ENCODE measurements at regions not wholly inside any gene's neighbourhood (a gene's known extent, or its start where the extent isn't known, plus 50 kb on each side); places are given as distances from the start of the nearest gene placed in this dataset.

GRCh38 chr4:104795264-104795939 lies 300.7 kb upstream of the CXXC4 start:
- TF ChIP-seq, protein P1, sequence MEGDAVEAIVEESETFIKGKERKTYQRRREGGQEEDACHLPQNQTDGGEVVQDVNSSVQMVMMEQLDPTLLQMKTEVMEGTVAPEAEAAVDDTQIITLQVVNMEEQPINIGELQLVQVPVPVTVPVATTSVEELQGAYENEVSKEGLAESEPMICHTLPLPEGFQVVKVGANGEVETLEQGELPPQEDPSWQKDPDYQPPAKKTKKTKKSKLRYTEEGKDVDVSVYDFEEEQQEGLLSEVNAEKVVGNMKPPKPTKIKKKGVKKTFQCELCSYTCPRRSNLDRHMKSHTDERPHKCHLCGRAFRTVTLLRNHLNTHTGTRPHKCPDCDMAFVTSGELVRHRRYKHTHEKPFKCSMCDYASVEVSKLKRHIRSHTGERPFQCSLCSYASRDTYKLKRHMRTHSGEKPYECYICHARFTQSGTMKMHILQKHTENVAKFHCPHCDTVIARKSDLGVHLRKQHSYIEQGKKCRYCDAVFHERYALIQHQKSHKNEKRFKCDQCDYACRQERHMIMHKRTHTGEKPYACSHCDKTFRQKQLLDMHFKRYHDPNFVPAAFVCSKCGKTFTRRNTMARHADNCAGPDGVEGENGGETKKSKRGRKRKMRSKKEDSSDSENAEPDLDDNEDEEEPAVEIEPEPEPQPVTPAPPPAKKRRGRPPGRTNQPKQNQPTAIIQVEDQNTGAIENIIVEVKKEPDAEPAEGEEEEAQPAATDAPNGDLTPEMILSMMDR (conservative IDR thresholded peaks at IDR 0.05; ENCODE audit: low read depth, low read length) = no peak
- Histone ChIP-seq H3K4me1 (ENCODE audit: low read depth, poor library complexity, severe bottlenecking) (no peaks in the 10 kb centered on the region), H3K27ac (no peak overlapping the region), H2AFZ (ENCODE audit: low read depth) (no peak overlapping the region), H3K4me3 (IDR thresholded peaks at IDR 0.05; ENCODE audit: insufficient read depth, low read depth, low read length) (no peak overlapping the region), H3K36me3 (ENCODE audit: insufficient read depth) (no peaks in the 10 kb centered on the region), H3K4me2 (no peak overlapping the region), H4K20me1 (ENCODE audit: insufficient read depth) (no peaks in the 10 kb centered on the region), H3K9ac (no peak overlapping the region), H3K27me3 (ENCODE audit: insufficient read depth, low read depth) (no peaks in the 10 kb centered on the region), H3K79me2 (ENCODE audit: insufficient read depth, low read depth) (no peaks in the 10 kb centered on the region)

- H3K4me2 ChIP-seq = no peak overlapping the region
- no peaks in the 10 kb centered on the region for H3K36me3 ChIP-seq (ENCODE audit: insufficient read depth)
- no peak overlapping the region for H3K9ac ChIP-seq
- H2AFZ ChIP-seq (ENCODE audit: low read depth) = no peak overlapping the region
- no peak overlapping the region for H3K4me3 ChIP-seq (IDR thresholded peaks at IDR 0.05; ENCODE audit: insufficient read depth, low read depth, low read length)
- no peaks in the 10 kb centered on the region for H4K20me1 ChIP-seq (ENCODE audit: insufficient read depth)
- H3K27me3 ChIP-seq (ENCODE audit: insufficient read depth, low read depth) = no peaks in the 10 kb centered on the region
- H3K4me1 ChIP-seq (ENCODE audit: low read depth, poor library complexity, severe bottlenecking) = no peaks in the 10 kb centered on the region
- TF ChIP-seq, protein P1 (conservative IDR thresholded peaks at IDR 0.05; ENCODE audit: low read depth, low read length) = no peak
- no peak overlapping the region for H3K27ac ChIP-seq
- H3K79me2 ChIP-seq (ENCODE audit: insufficient read depth, low read depth) = no peaks in the 10 kb centered on the region
These were observed 317.0 kb upstream of the CXXC4 start for GRCh38 chr4:104811727-104812126.

- Histone ChIP-seq H3K79me2 (ENCODE audit: insufficient read depth, low read depth) (no peaks in the 10 kb centered on the region), H3K4me1 (ENCODE audit: low read depth, poor library complexity, severe bottlenecking) (no peaks in the 10 kb centered on the region), H3K27ac (no peak overlapping the region), H3K4me2 (no peak overlapping the region), H3K36me3 (ENCODE audit: insufficient read depth) (no peaks in the 10 kb centered on the region), H4K20me1 (ENCODE audit: insufficient read depth) (no peaks in the 10 kb centered on the region), H3K4me3 (IDR thresholded peaks at IDR 0.05; ENCODE audit: insufficient read depth, low read depth, low read length) (no peak overlapping the region), H3K9ac (no peak overlapping the region), H3K27me3 (ENCODE audit: insufficient read depth, low read depth) (no peaks in the 10 kb centered on the region), H2AFZ (ENCODE audit: low read depth) (no peak overlapping the region)
- TF ChIP-seq, protein P1 (conservative IDR thresholded peaks at IDR 0.05; ENCODE audit: low read depth, low read length) = no peak
These were observed 321.0 kb upstream of the CXXC4 start for GRCh38 chr4:104815665-104816064.

GRCh38 chr4:104818579-104818978 lies 323.9 kb upstream of the CXXC4 start:
- no peaks in the 10 kb centered on the region for H3K27me3 ChIP-seq (ENCODE audit: insufficient read depth, low read depth)
- no peak overlapping the region for H3K4me2 ChIP-seq
- H4K20me1 ChIP-seq (ENCODE audit: insufficient read depth) = no peaks in the 10 kb centered on the region
- no peak overlapping the region for H3K4me3 ChIP-seq (IDR thresholded peaks at IDR 0.05; ENCODE audit: insufficient read depth, low read depth, low read length)
- H3K79me2 ChIP-seq (ENCODE audit: insufficient read depth, low read depth) = no peaks in the 10 kb centered on the region
- TF ChIP-seq, protein P1 (conservative IDR thresholded peaks at IDR 0.05; ENCODE audit: low read depth, low read length) = no peak
- H3K4me1 ChIP-seq (ENCODE audit: low read depth, poor library complexity, severe bottlenecking) = no peaks in the 10 kb centered on the region
- no peak overlapping the region for H3K9ac ChIP-seq
- no peak overlapping the region for H3K27ac ChIP-seq
- H3K36me3 ChIP-seq (ENCODE audit: insufficient read depth) = no peaks in the 10 kb centered on the region
- H2AFZ ChIP-seq (ENCODE audit: low read depth) = no peak overlapping the region

Data from KMS-11 (cell line).